ENCODE measurements at regions not wholly inside any gene's neighbourhood (a gene's known extent, or its start where the extent isn't known, plus 50 kb on each side); places are given as distances from the start of the nearest gene placed in this dataset.
"Not testable (repeated sequence)": the region's sequence is repeated elsewhere in the genome, so short reads cannot be mapped to it uniquely, and the experiment has no call there.

GRCh38 chr10:81116201-81116600 lies 578.5 kb downstream of the SH2D4B start:
- no peak for DNase-seq (ENCODE audit: low spot score)

GRCh38 chr10:81116990-81117389 lies 579.3 kb downstream of the SH2D4B start:
- DNase-seq (ENCODE audit: low spot score) = no peak

DNA sequence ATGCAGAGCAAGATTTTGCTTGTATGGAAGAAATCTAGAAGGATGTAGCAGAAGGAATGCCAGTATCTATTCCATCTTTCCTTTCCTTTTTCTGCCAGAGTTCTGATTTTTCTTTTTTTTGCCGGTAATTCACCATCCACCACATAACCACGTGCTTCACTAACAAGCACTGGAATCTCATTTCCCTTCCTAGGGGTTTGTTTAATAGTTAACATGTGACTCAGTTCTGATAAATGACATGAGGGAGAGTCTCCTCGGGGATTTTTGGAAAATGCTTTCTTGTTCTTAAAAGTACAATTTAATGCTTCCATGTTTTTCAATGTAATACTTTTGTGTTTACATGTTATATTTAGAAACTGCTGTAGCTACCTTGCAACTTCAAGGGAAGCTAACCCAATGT lies 590.2 kb downstream of the SH2D4B start:
- DNase-seq (ENCODE audit: low spot score) = no peak

DNA sequence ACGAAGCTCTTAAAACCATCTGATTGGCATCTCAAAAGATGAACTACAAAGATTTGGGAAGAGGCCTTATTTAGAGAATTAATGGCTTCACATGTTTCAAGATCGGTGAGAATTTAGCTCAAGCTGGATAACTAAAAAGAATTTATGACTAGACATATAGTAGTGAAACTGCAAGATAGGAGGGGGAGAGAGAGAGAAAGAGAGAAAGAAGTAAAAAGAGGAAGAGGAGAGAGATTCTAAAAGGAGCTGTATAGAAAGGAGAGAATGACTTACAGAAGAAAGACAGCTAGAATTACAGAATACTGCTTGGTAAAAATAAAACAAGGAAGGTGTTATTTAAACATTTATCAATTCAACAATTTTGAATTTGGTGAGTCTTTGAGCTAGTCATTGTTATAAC lies 592.3 kb downstream of the SH2D4B start:
- no peak for DNase-seq (ENCODE audit: low spot score)

GRCh38 chr10:81135851-81136250 lies 598.1 kb downstream of the SH2D4B start:
- no peak for DNase-seq (ENCODE audit: low spot score)

GRCh38 chr10:81136261-81136660 lies 598.6 kb downstream of the SH2D4B start:
- DNase-seq (ENCODE audit: low spot score) = no peak

GRCh38 chr10:81145975-81146374 lies 608.3 kb downstream of the SH2D4B start:
- DNase-seq (ENCODE audit: low spot score) = no peak

GRCh38 chr10:81146436-81146835 lies 608.7 kb downstream of the SH2D4B start:
- DNase-seq (ENCODE audit: low spot score) = no peak

GRCh38 chr10:81152656-81153055 lies 615.0 kb downstream of the SH2D4B start:
- DNase-seq (ENCODE audit: low spot score) = no peak

DNA sequence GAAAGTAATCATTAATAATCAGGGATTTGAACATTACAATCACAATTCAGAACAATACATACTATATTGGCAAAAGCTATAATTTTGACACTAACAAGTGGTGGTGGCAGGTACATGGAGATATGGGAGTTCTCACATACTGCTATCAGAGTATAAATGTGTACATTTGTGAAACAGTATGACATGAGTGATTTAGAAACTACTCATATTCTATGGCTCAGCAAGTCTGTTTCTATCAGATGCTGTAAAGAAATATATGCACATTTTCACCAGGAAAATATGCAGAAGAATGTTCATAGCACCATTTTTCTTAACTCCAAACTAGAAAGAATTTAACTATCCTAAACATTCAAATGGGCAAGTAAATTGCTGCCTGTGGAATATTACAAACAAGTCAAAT lies 620.0 kb downstream of the SH2D4B start:
- DNase-seq (ENCODE audit: low spot score) = no peak

GRCh38 chr10:81177651-81178244 lies 640.0 kb downstream of the SH2D4B start:
- no peak for DNase-seq (ENCODE audit: low spot score)

DNA sequence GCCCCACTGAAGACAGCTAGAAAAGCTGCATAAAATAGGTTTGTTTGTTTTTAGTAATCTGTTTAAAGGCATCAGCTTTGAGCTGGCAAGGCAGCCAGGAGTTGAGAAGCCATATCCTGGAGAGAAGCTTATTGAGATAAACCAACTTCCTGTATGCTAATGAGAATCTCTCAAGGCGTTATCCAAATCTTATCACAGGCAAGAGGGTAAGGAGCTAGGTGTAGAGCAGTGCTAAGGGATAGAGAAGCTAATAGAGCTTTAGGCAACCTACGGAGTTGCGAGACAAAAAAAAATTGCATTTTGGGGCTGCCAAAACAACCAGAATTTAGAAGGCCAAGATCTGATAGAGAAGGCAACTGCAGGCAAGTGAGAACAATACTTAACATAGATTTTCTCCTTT lies 641.6 kb downstream of the SH2D4B start:
- DNase-seq (ENCODE audit: low spot score) = no peak

- DNase-seq (ENCODE audit: low spot score) = no peak
Measured at GRCh38 chr10:81179805-81180452, 642.2 kb downstream of the SH2D4B start.

DNA sequence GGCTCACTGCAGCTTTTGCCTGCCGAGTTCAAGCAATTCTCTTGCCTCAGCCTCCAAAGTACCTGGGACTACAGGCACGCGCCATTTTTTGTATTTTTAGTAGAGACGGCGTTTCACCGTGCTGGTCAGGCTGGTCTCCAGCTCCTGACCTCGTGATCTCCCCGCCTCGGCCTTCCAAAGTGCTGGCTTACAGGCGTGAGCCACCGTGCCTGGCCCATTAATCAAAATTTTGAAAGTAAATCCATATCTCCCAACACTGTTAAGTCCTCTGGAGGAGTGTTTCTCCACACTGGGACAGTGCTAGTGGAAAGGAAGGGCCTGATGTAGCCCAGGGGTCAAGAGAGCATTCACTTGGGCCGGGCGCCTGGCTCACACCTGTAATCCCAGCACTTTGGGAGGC lies 644.6 kb downstream of the SH2D4B start:
- no peak for DNase-seq (ENCODE audit: low spot score)

DNA sequence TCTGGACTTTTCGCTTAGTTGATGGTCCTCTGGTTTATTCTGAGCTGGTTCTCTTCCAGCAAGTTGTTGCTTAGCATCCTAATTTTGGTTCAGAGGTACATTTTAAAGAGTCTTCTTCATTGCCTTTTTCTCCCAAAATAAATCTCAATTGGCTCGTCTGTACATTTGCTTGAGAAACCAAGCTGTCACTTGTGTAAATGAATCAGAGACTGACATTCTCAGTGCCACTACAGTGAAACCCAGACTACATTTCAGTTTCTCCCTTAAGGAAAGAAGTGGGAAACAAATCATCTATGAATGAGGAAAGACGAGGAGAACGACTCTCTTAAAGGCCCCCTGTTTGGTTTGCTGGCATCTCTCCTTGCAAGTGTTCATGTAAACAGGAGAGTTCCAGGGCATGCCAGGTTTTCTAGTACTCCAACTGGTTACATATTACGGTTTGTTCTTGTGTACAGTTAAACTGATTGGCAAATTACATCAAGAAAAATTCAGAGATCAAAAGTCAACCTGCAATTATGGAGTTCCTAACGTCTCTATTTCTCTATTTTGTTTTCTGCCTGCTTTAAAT lies 654.6 kb downstream of the SH2D4B start:
- DNase-seq (ENCODE audit: low spot score) = no peak

- no peak for DNase-seq (ENCODE audit: low spot score)
Measured at GRCh38 chr10:81200801-81201200, 663.1 kb downstream of the SH2D4B start.

DNA sequence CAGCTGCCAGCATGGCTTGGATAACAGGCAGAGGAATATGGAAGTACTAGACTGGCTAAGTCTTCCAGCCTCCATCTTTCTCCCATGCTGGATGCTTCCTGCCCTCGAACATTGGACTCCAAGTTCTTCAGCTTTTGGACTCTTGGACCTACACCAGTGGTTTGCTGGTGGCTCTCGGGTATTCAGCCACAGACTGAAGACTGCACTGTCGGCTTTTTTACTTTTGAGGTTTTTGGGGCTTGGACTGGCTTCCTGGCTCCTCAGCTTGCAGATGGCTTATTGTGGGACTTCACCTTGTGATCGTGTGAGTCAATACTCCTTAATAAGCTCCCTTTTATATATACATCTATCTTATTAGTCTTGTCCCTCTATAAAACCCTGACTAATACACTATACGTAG lies 667.6 kb upstream of the NRG3 start:
- not testable (repeated sequence) for DNase-seq (ENCODE audit: low spot score)

DNA sequence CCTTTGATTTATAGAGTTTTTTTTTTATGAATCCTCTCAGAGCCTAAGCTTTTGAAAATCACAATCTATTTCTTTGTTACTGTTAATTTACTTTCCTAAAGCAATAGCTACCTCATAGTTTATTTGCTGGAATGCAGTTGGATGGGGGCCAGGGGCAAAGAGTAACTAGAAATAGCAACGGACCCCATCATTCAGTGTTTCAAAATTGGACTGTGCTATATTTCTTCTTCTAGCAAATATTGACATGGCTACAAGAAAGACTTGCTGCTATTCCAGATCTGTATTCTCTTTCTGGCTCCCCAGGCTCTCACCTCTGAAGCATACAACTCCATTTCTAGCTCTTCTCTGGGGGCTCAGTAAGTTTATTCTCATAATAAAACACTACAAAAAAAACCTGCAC lies 661.6 kb upstream of the NRG3 start:
- DNase-seq (ENCODE audit: low spot score) = no peak

DNA sequence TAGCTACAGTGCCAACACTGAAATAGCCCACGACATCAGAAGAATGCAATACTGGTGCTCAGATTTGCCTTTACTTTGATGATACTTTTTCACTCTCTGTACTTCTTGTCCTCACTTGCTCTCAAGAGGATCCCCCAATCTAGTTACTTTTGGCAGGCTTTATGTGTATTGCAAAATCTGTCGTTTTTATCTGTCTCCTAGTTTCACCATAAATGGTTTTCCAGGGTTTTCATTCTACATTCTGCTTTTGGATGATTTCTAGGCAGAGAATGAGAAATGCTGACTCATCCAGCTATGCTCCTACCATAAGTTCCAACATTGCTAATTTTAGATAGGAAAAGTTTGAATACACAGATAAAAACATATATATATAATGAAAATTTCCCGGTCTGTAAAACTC lies 659.5 kb upstream of the NRG3 start:
- no peak for DNase-seq (ENCODE audit: low spot score)

DNA sequence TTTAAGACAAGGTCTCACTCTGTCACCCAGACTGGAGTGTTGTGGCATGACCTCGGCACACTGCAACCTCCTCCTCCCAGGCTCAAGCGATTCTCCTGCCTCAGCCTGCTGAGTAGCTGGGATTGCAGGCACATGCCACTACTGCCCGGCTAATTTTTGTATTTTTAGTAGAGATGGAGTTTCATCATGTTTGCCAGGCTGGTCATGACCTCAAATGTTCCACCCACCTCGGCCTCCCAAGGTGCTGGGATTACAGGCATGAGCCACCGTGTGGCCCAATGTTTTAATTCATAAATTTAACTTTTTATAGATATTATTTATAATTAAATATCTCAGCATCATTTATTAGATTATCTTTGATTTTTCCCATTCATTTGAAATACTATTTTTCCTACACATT lies 658.0 kb upstream of the NRG3 start:
- DNase-seq (ENCODE audit: low spot score) = no peak

DNA sequence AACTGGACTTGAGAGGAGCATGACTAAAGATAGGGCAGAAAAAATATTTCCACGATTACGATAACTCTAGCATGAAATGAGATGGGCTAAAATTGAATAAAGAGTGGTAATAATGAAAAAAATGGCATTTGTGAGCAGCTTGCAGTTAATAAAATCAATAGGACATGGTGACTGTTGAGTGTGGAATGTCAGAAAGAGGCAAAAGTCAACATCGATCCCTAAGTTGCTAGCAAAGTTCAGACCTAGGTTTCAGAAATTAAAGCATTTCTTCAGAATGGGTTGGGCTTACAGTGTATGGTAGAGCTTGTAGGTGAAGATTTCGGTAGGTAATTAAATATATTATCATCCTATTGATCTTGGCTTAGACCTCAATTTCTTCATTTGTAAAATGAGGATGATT lies 656.7 kb upstream of the NRG3 start:
- DNase-seq (ENCODE audit: low spot score) = no peak

DNA sequence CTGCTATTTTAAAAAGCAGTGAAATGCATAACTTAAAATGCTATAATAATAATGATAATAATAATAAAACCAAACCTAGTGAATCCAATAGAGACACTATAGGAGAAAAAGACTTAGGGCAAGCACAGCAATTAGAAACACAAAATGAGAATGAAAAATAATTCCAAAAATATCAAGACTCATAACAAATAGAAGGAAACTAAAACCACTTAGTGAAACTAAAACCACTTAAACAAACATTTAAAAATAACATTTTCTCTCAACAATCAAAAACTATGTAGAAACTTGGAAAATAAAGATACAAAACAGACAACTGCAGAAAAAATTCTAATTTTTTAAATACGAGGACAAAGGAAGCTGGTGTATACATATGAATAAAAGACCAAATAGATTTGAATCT lies 655.2 kb upstream of the NRG3 start:
- no peak for DNase-seq (ENCODE audit: low spot score)

DNA sequence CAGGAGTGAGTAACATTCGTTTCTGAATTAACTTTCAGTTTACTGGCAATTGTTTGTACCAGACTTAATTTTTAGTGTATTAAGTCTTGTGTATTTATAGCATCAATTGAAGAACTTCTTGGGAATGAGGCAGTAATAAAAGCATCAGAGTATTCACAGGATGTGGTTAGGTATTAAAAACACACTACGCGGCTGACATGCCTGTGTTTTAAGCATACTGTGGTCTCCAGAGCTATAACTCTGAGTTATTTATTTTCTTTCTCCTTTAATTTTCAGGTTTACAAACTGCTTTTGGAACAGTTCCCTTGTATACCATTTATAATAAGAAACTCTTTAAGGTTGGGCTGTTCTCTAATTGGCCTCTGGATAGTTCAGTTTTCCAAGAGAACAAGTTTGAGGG lies 626.1 kb upstream of the NRG3 start:
- DNase-seq (ENCODE audit: low spot score) = no peak
